ENCODE measurements at regions not wholly inside any gene's neighbourhood (a gene's known extent, or its start where the extent isn't known, plus 50 kb on each side); places are given as distances from the start of the nearest gene placed in this dataset.
A peak's percentile ranks its signal among the peaks of the same experiment; 100 is the strongest.
"Not testable (repeated sequence)": the region's sequence is repeated elsewhere in the genome, so short reads cannot be mapped to it uniquely, and the experiment has no call there.

GRCh38 chr14:38405851-38406635, 150.2 kb upstream of the CLEC14A start:
- DNase-seq (ENCODE audit: low read depth): no peak

GRCh38 chr14:38404616-38405015, 148.7 kb upstream of the CLEC14A start:
- peak; percentile 4 for DNase-seq (ENCODE audit: low read depth)

- peak; percentile 36 for DNase-seq (ENCODE audit: low read depth)
Observed at GRCh38 chr14:38404100-38404541, 148.2 kb upstream of the CLEC14A start.

GRCh38 chr14:38400751-38401150, 144.9 kb upstream of the CLEC14A start:
- no peak for DNase-seq (ENCODE audit: low read depth)

GRCh38 chr14:38399652-38400051, 143.8 kb upstream of the CLEC14A start:
- no peak for DNase-seq (ENCODE audit: low read depth)

GRCh38 chr14:38394767-38395166, 138.9 kb upstream of the CLEC14A start:
- DNase-seq (ENCODE audit: low read depth): no peak

GRCh38 chr14:38394064-38394463, 138.2 kb upstream of the CLEC14A start:
- no peak for DNase-seq (ENCODE audit: low read depth)

- peak; percentile 5 for DNase-seq (ENCODE audit: low read depth)
Observed at GRCh38 chr14:38391334-38391733, 135.4 kb upstream of the CLEC14A start.

- DNase-seq (ENCODE audit: low read depth): peak; percentile 59
Observed at GRCh38 chr14:38389681-38390080, 133.8 kb upstream of the CLEC14A start.

GRCh38 chr14:38387821-38388220, 131.9 kb upstream of the CLEC14A start:
- DNase-seq (ENCODE audit: low read depth): no peak

- DNase-seq (ENCODE audit: low read depth): no peak
Observed at GRCh38 chr14:38385836-38386235, 129.9 kb upstream of the CLEC14A start.

- no peak for DNase-seq (ENCODE audit: low read depth)
Observed at GRCh38 chr14:38385343-38385742, 129.4 kb upstream of the CLEC14A start.

GRCh38 chr14:38384741-38385140, 128.8 kb upstream of the CLEC14A start:
- DNase-seq (ENCODE audit: low read depth): no peak

GRCh38 chr14:38367922-38368321, 112.0 kb upstream of the CLEC14A start:
- DNase-seq (ENCODE audit: low read depth): no peak

- DNase-seq (ENCODE audit: low read depth): no peak
Observed at GRCh38 chr14:38366374-38366773, 110.5 kb upstream of the CLEC14A start.

GRCh38 chr14:38363217-38363616, 107.3 kb upstream of the CLEC14A start:
- DNase-seq (ENCODE audit: low read depth): no peak

- DNase-seq (ENCODE audit: low read depth): peak; percentile 57
Observed at GRCh38 chr14:38357557-38357956, 101.7 kb upstream of the CLEC14A start.

- not testable (repeated sequence) for DNase-seq (ENCODE audit: low read depth)
Observed at GRCh38 chr14:38355473-38355872, 99.6 kb upstream of the CLEC14A start.

GRCh38 chr14:38350102-38350501, 94.2 kb upstream of the CLEC14A start:
- no peak for DNase-seq (ENCODE audit: low read depth)

- peak; percentile 4 for DNase-seq (ENCODE audit: low read depth)
Observed at GRCh38 chr14:38342803-38343202, 86.9 kb upstream of the CLEC14A start.

- peak; percentile 24 for DNase-seq (ENCODE audit: low read depth)
Observed at GRCh38 chr14:38339696-38340095, 83.8 kb upstream of the CLEC14A start.

GRCh38 chr14:38336298-38336697, 80.4 kb upstream of the CLEC14A start:
- DNase-seq (ENCODE audit: low read depth): no peak

- DNase-seq (ENCODE audit: low read depth): no peak
Observed at GRCh38 chr14:38330275-38330674, 74.4 kb upstream of the CLEC14A start.

- no peak for DNase-seq (ENCODE audit: low read depth)
Observed at GRCh38 chr14:38329246-38329645, 73.4 kb upstream of the CLEC14A start.
